ENCODE measurements at regions not wholly inside any gene's neighbourhood (a gene's known extent, or its start where the extent isn't known, plus 50 kb on each side); places are given as distances from the start of the nearest gene placed in this dataset.

GRCh38 chr1:116265931-116266863, 106.8 kb upstream of the ATP1A1 start:
- TF ChIP-seq ZC3H4 (CRISPR knock-in tag; IDR thresholded peaks at IDR 0.05; ENCODE audit: borderline replicate concordance): no peak
- no peak for TF ChIP-seq CTCF (CRISPR knock-in tag; IDR thresholded peaks at IDR 0.05)
- no peak for TF ChIP-seq ISL2 (CRISPR knock-in tag; IDR thresholded peaks at IDR 0.05)
- TF ChIP-seq EZH2 (conservative IDR thresholded peaks at IDR 0.05; ENCODE audit: low read depth, low read length): no peak
- no peak for TF ChIP-seq TGIF2 (CRISPR knock-in tag; IDR thresholded peaks at IDR 0.05)
- no peak for TF ChIP-seq MAX (IDR thresholded peaks at IDR 0.05)
- no peak for TF ChIP-seq TAF1 (CRISPR knock-in tag; IDR thresholded peaks at IDR 0.05)
- TF ChIP-seq FOXP4 (CRISPR knock-in tag; IDR thresholded peaks at IDR 0.05): no peak
- TF ChIP-seq NFAT5 (CRISPR knock-in tag; IDR thresholded peaks at IDR 0.05): no peak
- TF ChIP-seq RXRA (CRISPR knock-in tag; IDR thresholded peaks at IDR 0.05): no peak
